ENCODE measurements at regions not wholly inside any gene's neighbourhood (a gene's known extent, or its start where the extent isn't known, plus 50 kb on each side); places are given as distances from the start of the nearest gene placed in this dataset.

DNA sequence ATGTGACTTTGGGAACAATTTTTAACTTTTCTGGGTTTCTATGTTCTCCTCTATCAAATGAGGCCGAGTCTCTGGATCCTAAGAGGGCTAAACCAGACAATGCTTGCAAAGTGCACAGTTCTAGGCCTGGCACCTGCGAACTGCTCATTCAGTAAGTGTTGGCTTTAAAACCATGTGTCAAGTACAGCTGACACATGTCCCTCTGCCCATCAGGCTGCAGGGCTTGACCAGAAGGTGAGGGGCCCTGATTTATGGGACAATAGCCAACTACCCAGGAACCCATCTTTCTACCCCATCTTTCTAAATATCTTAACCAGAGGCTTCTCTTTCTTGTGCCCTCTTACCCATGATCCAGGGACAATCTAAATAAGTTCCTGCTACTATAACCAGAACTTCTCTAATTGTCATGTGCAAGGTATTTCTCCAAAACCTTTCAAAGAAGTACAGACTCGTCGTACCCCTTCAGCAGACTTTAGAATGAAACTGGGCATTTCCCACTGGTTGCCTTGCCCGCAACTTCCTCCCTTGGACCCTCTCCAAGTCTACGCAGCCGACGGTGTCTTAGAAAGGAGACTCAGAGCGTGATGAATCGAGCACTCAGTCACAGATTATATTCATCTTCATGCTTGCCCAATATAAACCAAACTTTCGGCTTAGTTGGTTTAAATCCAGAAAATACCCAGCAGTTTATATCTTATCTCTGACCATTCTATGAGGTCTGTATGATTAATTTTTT lies 69.8 kb upstream of the STEAP1B start:
- H3K4me3 ChIP-seq (ENCODE audit: low read depth, low read length), result no peak overlapping the region
- no peak for DNase-seq (ENCODE audit: low read depth)
- TF ChIP-seq, protein P1, sequence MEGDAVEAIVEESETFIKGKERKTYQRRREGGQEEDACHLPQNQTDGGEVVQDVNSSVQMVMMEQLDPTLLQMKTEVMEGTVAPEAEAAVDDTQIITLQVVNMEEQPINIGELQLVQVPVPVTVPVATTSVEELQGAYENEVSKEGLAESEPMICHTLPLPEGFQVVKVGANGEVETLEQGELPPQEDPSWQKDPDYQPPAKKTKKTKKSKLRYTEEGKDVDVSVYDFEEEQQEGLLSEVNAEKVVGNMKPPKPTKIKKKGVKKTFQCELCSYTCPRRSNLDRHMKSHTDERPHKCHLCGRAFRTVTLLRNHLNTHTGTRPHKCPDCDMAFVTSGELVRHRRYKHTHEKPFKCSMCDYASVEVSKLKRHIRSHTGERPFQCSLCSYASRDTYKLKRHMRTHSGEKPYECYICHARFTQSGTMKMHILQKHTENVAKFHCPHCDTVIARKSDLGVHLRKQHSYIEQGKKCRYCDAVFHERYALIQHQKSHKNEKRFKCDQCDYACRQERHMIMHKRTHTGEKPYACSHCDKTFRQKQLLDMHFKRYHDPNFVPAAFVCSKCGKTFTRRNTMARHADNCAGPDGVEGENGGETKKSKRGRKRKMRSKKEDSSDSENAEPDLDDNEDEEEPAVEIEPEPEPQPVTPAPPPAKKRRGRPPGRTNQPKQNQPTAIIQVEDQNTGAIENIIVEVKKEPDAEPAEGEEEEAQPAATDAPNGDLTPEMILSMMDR (conservative IDR thresholded peaks at IDR 0.05; ENCODE audit: low read depth, low read length), result no peak

DNA sequence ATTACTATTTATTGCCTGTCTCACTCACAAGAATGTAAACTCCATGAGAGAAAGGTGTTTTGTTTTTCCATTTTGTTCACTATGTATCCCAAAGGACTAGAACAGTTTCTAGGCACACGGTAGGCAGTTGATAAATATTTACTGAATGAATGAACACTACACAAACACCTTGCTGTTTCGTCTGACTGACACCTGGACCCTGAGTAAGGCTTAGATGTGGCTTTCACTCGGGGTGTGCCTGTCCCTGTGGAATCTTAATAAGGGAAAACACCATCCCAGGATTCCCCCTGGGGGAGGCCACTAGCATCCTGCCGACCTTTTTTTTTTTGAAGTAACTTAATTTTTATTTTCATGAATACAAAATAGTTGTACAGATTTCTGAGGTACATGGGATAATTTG lies 66.6 kb upstream of the STEAP1B start:
- TF ChIP-seq, protein P1 (conservative IDR thresholded peaks at IDR 0.05; ENCODE audit: low read depth, low read length), result no peak
- H3K4me3 ChIP-seq (ENCODE audit: low read depth, low read length), result no peak overlapping the region
- DNase-seq (ENCODE audit: low read depth), result no peak

DNA sequence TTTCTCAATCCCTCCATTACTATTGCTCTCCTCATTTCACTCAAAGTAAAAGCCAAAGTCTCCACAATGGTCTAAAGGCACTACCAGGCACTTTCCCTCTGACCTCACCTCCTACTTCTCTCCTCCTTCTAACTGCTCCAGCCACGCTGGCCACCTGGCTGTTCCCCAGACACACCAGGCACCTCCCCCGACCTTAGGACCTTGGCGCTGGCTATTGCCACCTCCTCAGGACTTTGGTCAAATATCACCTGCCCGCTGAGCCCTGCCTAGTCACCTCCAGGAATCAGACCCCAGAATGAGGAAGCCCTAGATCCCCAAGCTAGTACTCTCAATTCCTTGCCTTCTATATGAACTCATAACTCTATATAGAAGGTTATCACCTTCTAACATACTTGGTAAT lies 66.2 kb upstream of the STEAP1B start:
- no peak for DNase-seq (ENCODE audit: low read depth)
- TF ChIP-seq, protein P1 (conservative IDR thresholded peaks at IDR 0.05; ENCODE audit: low read depth, low read length), result no peak
- H3K4me3 ChIP-seq (ENCODE audit: low read depth, low read length), result no peak overlapping the region

DNA sequence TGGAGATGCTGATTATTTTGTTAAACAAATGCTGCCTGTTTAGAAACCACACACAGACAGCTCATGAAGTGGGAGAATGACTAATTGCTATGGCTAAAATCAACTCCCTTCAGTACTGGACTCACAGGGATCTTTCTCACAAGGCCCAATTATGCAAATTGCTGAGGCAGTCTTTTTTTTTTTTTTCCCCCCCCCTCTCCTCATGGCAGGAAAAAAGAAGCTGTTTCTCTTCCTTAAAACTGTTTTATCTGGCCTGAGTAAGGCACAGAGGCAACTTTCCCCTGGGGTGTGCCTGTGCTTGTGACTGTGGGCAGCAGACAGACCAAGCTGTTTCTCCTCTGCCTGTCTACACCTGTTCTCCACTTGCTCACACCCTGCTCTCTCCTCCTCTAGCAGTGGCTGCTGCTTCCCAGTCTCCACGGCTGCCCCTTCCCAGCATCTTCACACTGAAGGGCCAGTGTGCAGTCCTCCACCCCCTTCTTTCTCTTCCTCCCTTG lies 65.4 kb upstream of the STEAP1B start:
- no peak for DNase-seq (ENCODE audit: low read depth)
- H3K4me3 ChIP-seq (ENCODE audit: low read depth, low read length), result peak overlapping the region; percentile 1
- TF ChIP-seq, protein P1 (conservative IDR thresholded peaks at IDR 0.05; ENCODE audit: low read depth, low read length), result no peak

DNA sequence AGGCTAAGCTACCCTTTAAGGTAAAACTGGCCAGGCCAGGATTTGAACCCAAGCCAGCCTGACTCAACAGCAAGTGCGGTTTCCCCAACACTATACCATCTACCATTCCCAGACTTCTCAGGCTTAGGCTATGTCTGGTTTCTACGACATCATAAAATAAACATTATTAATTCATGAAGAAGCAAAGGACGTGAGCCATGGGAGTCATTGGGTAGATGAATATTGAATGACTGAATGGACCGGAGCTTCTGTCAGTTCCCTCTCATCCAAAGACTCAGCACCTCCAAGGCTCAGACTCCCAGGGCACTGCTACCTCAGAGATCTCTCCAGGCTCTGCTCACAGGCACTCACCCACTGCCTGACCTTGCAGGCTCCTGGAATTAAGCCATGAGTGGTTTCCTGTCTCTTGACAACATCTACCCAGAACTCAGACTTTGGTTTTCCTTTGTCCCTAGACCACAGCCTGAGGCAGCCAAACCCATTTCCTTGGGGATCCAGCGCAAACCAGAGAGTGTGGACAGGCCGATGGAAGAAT lies 64.6 kb upstream of the STEAP1B start:
- peak overlapping the region; percentile 17 for H3K4me3 ChIP-seq (ENCODE audit: low read depth, low read length)
- no peak for DNase-seq (ENCODE audit: low read depth)
- TF ChIP-seq, protein P1 (conservative IDR thresholded peaks at IDR 0.05; ENCODE audit: low read depth, low read length), result no peak

DNA sequence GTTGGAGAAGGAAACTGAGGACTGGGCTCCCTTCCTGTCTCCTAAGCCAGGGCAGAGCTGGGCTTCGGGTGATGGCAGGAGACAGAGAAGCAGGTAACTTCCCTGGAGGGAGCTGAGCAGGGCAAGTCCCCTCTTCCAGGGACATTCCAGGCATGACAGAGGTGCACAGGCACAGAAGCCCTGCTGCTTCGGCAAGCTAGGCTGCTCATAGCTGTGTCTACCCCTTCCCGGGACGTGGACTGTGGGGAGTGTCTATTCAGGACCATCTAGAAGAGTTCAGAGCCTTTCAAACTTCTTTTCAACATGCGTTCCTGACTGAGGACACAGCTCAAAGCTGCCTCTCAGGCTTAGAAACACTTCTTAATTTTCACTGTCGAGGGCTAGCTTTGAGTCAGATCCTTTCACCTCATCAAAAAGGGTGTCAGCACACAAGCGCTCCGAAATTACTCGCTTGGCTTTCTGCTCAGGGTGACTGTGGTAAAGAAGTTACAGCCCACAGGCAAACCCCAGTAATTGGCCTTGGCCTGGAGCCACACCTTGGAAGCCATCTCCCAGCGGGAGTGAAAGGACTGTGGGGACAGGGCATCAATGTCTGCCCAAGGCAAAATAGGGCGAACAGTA lies 63.7 kb upstream of the STEAP1B start:
- DNase-seq (ENCODE audit: low read depth), result no peak
- TF ChIP-seq, protein P1 (conservative IDR thresholded peaks at IDR 0.05; ENCODE audit: low read depth, low read length), result no peak
- peak overlapping the region; percentile 17 for H3K4me3 ChIP-seq (ENCODE audit: low read depth, low read length)

Measured in epithelial cell of proximal tubule (primary cell).